ENCODE measurements at regions not wholly inside any gene's neighbourhood (a gene's known extent, or its start where the extent isn't known, plus 50 kb on each side); places are given as distances from the start of the nearest gene placed in this dataset.
A peak's percentile ranks its signal among the peaks of the same experiment; 100 is the strongest.

- intact Hi-C loops (cut with DNase I): no loop called here
- TF ChIP-seq POLR2A (IDR thresholded peaks at IDR 0.05): no peak
- TF ChIP-seq, protein P1, sequence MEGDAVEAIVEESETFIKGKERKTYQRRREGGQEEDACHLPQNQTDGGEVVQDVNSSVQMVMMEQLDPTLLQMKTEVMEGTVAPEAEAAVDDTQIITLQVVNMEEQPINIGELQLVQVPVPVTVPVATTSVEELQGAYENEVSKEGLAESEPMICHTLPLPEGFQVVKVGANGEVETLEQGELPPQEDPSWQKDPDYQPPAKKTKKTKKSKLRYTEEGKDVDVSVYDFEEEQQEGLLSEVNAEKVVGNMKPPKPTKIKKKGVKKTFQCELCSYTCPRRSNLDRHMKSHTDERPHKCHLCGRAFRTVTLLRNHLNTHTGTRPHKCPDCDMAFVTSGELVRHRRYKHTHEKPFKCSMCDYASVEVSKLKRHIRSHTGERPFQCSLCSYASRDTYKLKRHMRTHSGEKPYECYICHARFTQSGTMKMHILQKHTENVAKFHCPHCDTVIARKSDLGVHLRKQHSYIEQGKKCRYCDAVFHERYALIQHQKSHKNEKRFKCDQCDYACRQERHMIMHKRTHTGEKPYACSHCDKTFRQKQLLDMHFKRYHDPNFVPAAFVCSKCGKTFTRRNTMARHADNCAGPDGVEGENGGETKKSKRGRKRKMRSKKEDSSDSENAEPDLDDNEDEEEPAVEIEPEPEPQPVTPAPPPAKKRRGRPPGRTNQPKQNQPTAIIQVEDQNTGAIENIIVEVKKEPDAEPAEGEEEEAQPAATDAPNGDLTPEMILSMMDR (IDR thresholded peaks at IDR 0.05): no peak
- ATAC-seq: no peak
- Histone ChIP-seq H3K27me3 (no peaks in the 10 kb centered on the region), H3K27ac (no peak overlapping the region), H3K4me3 (no peak overlapping the region), H3K36me3 (no peaks in the 10 kb centered on the region), H3K9me3 (no peaks in the 10 kb centered on the region), H3K4me1 (no peaks in the 10 kb centered on the region)
- DNase-seq: no peak
Observed at GRCh38 chr6:146944077-146944476, 260.1 kb upstream of the STXBP5 start.

GRCh38 chr6:146944809-146945208, 259.4 kb upstream of the STXBP5 start:
- no peaks in the 10 kb centered on the region for H3K9me3 ChIP-seq
- no peak overlapping the region for H3K4me3 ChIP-seq
- H3K27me3 ChIP-seq: no peaks in the 10 kb centered on the region
- no peak for ATAC-seq
- no peak for TF ChIP-seq POLR2A (IDR thresholded peaks at IDR 0.05)
- TF ChIP-seq, protein P1 (IDR thresholded peaks at IDR 0.05): no peak
- H3K36me3 ChIP-seq: no peaks in the 10 kb centered on the region
- intact Hi-C loops (cut with DNase I): no loop called here
- no peak for DNase-seq
- no peak overlapping the region for H3K27ac ChIP-seq
- no peaks in the 10 kb centered on the region for H3K4me1 ChIP-seq
- 79% methylated on average over 2 of the region's 2 CpGs for WGBS (ENCODE audit: insufficient coverage, low coverage, low lambda C conversion rate, missing lambda C conversion rate)

DNA sequence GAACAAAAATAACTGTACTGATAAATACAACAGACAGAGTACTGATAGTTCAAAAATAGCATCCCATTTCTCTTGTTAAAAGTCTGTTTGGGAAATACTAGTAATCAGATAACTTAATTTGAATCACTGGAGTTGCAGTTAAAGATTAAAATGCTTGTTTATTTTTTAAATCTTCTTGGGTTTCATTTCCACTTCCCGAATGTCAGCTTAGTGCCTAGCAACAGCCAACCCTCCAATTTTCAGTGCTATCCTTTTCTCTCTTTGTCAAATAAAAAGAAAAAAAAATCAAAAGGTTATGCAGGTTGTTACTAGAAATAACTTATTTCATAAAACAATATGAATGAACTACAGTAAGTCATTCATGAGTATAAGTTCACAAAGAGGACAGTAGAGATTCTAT, 257.7 kb upstream of the STXBP5 start:
- no peaks in the 10 kb centered on the region for H3K9me3 ChIP-seq
- WGBS (ENCODE audit: insufficient coverage, low coverage, low lambda C conversion rate, missing lambda C conversion rate): 26% methylated on average over 1 of the region's 1 CpG
- H3K27ac ChIP-seq: no peak overlapping the region
- intact Hi-C loops (cut with DNase I): no loop called here
- H3K27me3 ChIP-seq: no peaks in the 10 kb centered on the region
- H3K4me1 ChIP-seq: peaks cover 0 to 7% (median 0%) of the 10 kb centered on the region in 4 donors
- no peak for TF ChIP-seq POLR2A (IDR thresholded peaks at IDR 0.05)
- TF ChIP-seq, protein P1 (IDR thresholded peaks at IDR 0.05): no peak
- DNase-seq (no peak), ATAC-seq (peak in 1 of 4 donors; percentile 47)
- no peak overlapping the region for H3K4me3 ChIP-seq
- H3K36me3 ChIP-seq: no peaks in the 10 kb centered on the region

GRCh38 chr6:146948790-146949342, 255.4 kb upstream of the STXBP5 start:
- no peak for ATAC-seq
- Histone ChIP-seq H3K27me3 (no peaks in the 10 kb centered on the region), H3K4me1 (peaks cover 0 to 7% (median 0%) of the 10 kb centered on the region in 4 donors), H3K9me3 (no peaks in the 10 kb centered on the region), H3K27ac (no peak overlapping the region), H3K36me3 (no peaks in the 10 kb centered on the region), H3K4me3 (no peak overlapping the region)
- WGBS (ENCODE audit: insufficient coverage, low coverage, low lambda C conversion rate, missing lambda C conversion rate): 87% methylated on average over 3 of the region's 3 CpGs
- intact Hi-C loops (cut with DNase I): no loop called here
- DNase-seq: no peak
- TF ChIP-seq, protein P1 (IDR thresholded peaks at IDR 0.05): no peak
- no peak for TF ChIP-seq POLR2A (IDR thresholded peaks at IDR 0.05)

DNA sequence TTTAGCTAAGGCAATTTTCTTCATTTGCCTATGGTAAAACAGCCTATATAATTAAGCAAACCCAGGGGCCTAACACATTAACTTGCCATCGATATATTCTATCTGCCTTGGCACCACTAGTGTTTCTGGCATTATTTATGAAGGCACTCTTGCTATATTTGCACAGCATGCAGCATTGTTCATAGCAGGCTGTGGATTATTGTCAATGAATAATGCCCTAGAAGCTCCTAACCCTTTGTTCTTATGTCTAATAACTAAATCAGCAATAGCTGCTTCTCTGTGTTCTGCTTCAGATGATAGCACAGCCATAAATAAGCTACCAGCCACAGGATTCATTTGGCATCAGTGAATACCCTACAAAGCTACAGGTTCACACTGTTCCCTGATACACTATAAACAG, 254.8 kb upstream of the STXBP5 start:
- Histone ChIP-seq H3K27me3 (no peaks in the 10 kb centered on the region), H3K36me3 (no peaks in the 10 kb centered on the region), H3K9me3 (no peaks in the 10 kb centered on the region), H3K4me3 (no peak overlapping the region), H3K27ac (no peak overlapping the region), H3K4me1 (peaks cover 0 to 7% (median 0%) of the 10 kb centered on the region in 4 donors)
- intact Hi-C loops (cut with DNase I): no loop called here
- TF ChIP-seq, protein P1 (IDR thresholded peaks at IDR 0.05): no peak
- TF ChIP-seq POLR2A (IDR thresholded peaks at IDR 0.05): no peak
- DNase-seq (no peak), ATAC-seq (no peak)
- 100% methylated on average over 1 of the region's 1 CpG for WGBS (ENCODE audit: insufficient coverage, low coverage, low lambda C conversion rate, missing lambda C conversion rate)
